ENCODE measurements at regions not wholly inside any gene's neighbourhood (a gene's known extent, or its start where the extent isn't known, plus 50 kb on each side); places are given as distances from the start of the nearest gene placed in this dataset.

- Mint-ChIP-seq H3K27ac (no peak overlapping the region), H3K36me3 (ENCODE audit: low read depth) (no peaks in the 10 kb centered on the region), H3K4me1 (no peaks in the 10 kb centered on the region), H3K4me3 (no peak overlapping the region), H3K9me3 (no peaks in the 10 kb centered on the region), H3K27me3 (ENCODE audit: low read depth, poor library complexity) (peaks cover 10% of the 10 kb centered on the region)
- TF ChIP-seq CTCF (IDR thresholded peaks at IDR 0.05), result no peak
- no peak for DNase-seq
Measured at GRCh38 chr12:30500532-30500931, 195.1 kb downstream of the IPO8 start.

DNA sequence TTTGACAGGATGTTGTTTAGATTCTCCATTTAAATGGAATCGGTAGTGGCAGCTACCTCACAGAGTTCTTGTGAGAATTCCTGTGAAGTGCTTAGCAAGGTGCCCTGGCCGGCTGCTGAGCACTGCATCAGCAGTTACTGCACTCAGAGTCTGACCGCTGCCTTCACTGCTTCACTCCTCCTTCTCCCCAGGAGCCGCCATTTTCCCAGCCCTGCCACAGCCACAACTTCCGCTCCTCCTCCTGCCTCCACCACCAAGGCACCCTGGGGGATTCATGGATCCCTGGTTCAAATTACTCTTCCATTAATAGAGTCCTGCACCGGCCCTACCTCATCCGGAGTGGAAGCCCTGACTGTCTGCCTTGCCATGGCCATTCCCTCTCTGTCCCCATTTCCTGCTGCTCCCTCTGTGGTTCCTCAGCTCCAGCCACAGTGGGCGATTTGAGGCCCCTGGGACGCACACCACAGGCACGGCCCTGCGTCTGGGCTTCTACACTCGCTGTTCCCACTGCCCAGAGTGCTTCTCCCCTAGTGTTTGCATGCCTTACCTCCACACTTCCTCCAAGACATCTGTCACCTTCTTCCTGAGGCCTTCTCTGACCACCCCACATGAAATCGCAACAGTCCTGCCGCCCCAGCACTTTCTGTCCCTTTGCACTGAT, 210.3 kb downstream of the IPO8 start:
- Mint-ChIP-seq H3K27me3 (ENCODE audit: low read depth, poor library complexity) (peaks cover 4% of the 10 kb centered on the region), H3K4me3 (no peak overlapping the region), H3K9me3 (no peaks in the 10 kb centered on the region), H3K4me1 (no peaks in the 10 kb centered on the region), H3K36me3 (ENCODE audit: low read depth) (no peaks in the 10 kb centered on the region), H3K27ac (no peak overlapping the region)
- DNase-seq, result no peak
- TF ChIP-seq CTCF (IDR thresholded peaks at IDR 0.05), result no peak

DNA sequence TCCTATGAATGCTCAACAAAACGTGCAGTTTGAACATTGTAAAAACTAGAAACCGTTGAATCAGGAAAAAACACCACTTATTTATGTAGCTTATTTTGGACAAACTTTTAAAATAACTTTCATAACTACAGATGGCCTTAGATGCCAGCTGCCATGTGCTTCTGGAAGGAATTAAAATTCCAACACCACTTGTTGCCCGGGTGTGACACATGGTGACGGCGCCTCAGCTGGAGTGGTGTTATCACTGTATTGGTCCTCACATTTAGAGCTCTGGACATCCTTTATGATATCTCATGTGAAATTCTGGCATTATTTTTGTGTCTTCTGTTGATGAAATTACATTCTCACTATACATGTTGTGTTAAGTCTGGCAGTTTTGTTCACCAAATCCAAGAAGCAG, 211.0 kb downstream of the IPO8 start:
- peaks cover 4% of the 10 kb centered on the region for H3K27me3 Mint-ChIP-seq (ENCODE audit: low read depth, poor library complexity)
- no peaks in the 10 kb centered on the region for H3K9me3 Mint-ChIP-seq
- H3K27ac Mint-ChIP-seq, result no peak overlapping the region
- DNase-seq, result no peak
- H3K4me3 Mint-ChIP-seq, result no peak overlapping the region
- H3K36me3 Mint-ChIP-seq (ENCODE audit: low read depth), result no peaks in the 10 kb centered on the region
- TF ChIP-seq CTCF (IDR thresholded peaks at IDR 0.05), result no peak
- no peaks in the 10 kb centered on the region for H3K4me1 Mint-ChIP-seq

GRCh38 chr12:30482650-30483049, 213.0 kb downstream of the IPO8 start:
- Mint-ChIP-seq H3K4me1 (no peaks in the 10 kb centered on the region), H3K27me3 (ENCODE audit: low read depth, poor library complexity) (peaks cover 4% of the 10 kb centered on the region), H3K36me3 (ENCODE audit: low read depth) (no peaks in the 10 kb centered on the region), H3K9me3 (no peaks in the 10 kb centered on the region), H3K27ac (no peak overlapping the region), H3K4me3 (no peak overlapping the region)
- no peak for TF ChIP-seq CTCF (IDR thresholded peaks at IDR 0.05)
- DNase-seq, result no peak

- H3K36me3 Mint-ChIP-seq (ENCODE audit: low read depth), result no peaks in the 10 kb centered on the region
- no peak overlapping the region for H3K4me3 Mint-ChIP-seq
- H3K9me3 Mint-ChIP-seq, result peaks cover 34% of the 10 kb centered on the region
- TF ChIP-seq CTCF (IDR thresholded peaks at IDR 0.05), result no peak
- H3K27ac Mint-ChIP-seq, result no peak overlapping the region
- H3K27me3 Mint-ChIP-seq (ENCODE audit: low read depth, poor library complexity), result peaks cover 2% of the 10 kb centered on the region
- no peak for DNase-seq
- H3K4me1 Mint-ChIP-seq, result no peaks in the 10 kb centered on the region
Measured at GRCh38 chr12:30473274-30473673, 222.4 kb downstream of the IPO8 start.

- Mint-ChIP-seq H3K4me3 (no peak overlapping the region), H3K27me3 (ENCODE audit: low read depth, poor library complexity) (no peaks in the 10 kb centered on the region), H3K36me3 (ENCODE audit: low read depth) (no peaks in the 10 kb centered on the region), H3K27ac (no peak overlapping the region), H3K4me1 (no peaks in the 10 kb centered on the region), H3K9me3 (peaks cover 21% of the 10 kb centered on the region)
- TF ChIP-seq CTCF (IDR thresholded peaks at IDR 0.05), result no peak
- no peak for DNase-seq
Measured at GRCh38 chr12:30466093-30466585, 229.5 kb downstream of the IPO8 start.

Measured in nephron progenitor cell (in vitro differentiated cells).